Activated CD8-positive, alpha-beta T cell treated with anti-CD3 and anti-CD28 coated beads for 36 hours (primary cell): ENCODE measurements at regions not wholly inside any gene's neighbourhood (a gene's known extent, or its start where the extent isn't known, plus 50 kb on each side); places are given as distances from the start of the nearest gene placed in this dataset.

ENCODE experiments used
- ATAC-seq: fragments of 200-7000 bp; cut with Tn5 transposase; one replicate; pipeline ENCODE4 v1.10.0; 2021; ENCODE audit warnings: mild to moderate bottlenecking, moderate library complexity
- CTCF ChIA-PET: fragments of 350-600 bp; sonication (Branson Sonifier 250); formaldehyde crosslinking; loops from one replicate; lab custom pipeline; 2021; ENCODE audit warnings: antibody characterized with exemption; lab: Charles Lee
- POLR2A ChIA-PET: fragments of 350-600 bp; sonication (Branson Sonifier 250); formaldehyde crosslinking; loops from one replicate; lab custom pipeline; 2021; ENCODE audit warnings: antibody characterized with exemption; lab: Charles Lee
- DNase-seq: peaks from one replicate; pipeline ENCODE4 v3.0.0-alpha.2; 2020
- H3K27ac Mint-ChIP-seq: one replicate; pipeline ENCODE4 v1.8.0; 2021; ENCODE audit warnings: mild to moderate bottlenecking, mixed read lengths
- H3K27me3 Mint-ChIP-seq: one replicate; pipeline ENCODE4 v1.8.0; 2021; ENCODE audit warnings: mixed read lengths
- H3K36me3 Mint-ChIP-seq: one replicate; pipeline ENCODE4 v1.8.0; 2021; ENCODE audit warnings: low read depth, mixed read lengths
- H3K4me1 Mint-ChIP-seq: one replicate; pipeline ENCODE4 v1.8.0; 2021; ENCODE audit warnings: low read depth, mixed read lengths
- H3K4me3 Mint-ChIP-seq: one replicate; pipeline ENCODE4 v1.8.0; 2021; ENCODE audit warnings: mild to moderate bottlenecking, moderate library complexity, mixed read lengths
- H3K9me3 Mint-ChIP-seq: one replicate; pipeline ENCODE4 v1.8.0; 2021; ENCODE audit warnings: mixed read lengths
- intact Hi-C: fragments of 100-400 bp; cut with micrococcal nuclease; formaldehyde crosslinking; loops from one replicate; pipeline ENCODE4 v1.10.0; 2022
- TF ChIP-seq, protein P1 (sequence below): fragments of 200-600 bp; IDR thresholded peaks from one replicate; pipeline ENCODE4 v1.8.0; 2022; ENCODE audit warnings: antibody characterized with exemption, mild to moderate bottlenecking

GRCh38 chr6:165109011-165109410 is 200.4 kb downstream of the C6orf118 start:
- ATAC-seq (no peak), DNase-seq (no peak)
- Mint-ChIP-seq H3K9me3 (peaks cover 11% of the 10 kb centered on the region), H3K27me3 (no peaks in the 10 kb centered on the region), H3K36me3 (no peaks in the 10 kb centered on the region), H3K27ac (no peak overlapping the region), H3K4me3 (no peak overlapping the region), H3K4me1 (no peaks in the 10 kb centered on the region)
- TF ChIP-seq, protein P1, sequence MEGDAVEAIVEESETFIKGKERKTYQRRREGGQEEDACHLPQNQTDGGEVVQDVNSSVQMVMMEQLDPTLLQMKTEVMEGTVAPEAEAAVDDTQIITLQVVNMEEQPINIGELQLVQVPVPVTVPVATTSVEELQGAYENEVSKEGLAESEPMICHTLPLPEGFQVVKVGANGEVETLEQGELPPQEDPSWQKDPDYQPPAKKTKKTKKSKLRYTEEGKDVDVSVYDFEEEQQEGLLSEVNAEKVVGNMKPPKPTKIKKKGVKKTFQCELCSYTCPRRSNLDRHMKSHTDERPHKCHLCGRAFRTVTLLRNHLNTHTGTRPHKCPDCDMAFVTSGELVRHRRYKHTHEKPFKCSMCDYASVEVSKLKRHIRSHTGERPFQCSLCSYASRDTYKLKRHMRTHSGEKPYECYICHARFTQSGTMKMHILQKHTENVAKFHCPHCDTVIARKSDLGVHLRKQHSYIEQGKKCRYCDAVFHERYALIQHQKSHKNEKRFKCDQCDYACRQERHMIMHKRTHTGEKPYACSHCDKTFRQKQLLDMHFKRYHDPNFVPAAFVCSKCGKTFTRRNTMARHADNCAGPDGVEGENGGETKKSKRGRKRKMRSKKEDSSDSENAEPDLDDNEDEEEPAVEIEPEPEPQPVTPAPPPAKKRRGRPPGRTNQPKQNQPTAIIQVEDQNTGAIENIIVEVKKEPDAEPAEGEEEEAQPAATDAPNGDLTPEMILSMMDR: no peak
- intact Hi-C loops: no loop called here
- ChIA-PET CTCF (no interaction called here), POLR2A (no interaction called here)

DNA sequence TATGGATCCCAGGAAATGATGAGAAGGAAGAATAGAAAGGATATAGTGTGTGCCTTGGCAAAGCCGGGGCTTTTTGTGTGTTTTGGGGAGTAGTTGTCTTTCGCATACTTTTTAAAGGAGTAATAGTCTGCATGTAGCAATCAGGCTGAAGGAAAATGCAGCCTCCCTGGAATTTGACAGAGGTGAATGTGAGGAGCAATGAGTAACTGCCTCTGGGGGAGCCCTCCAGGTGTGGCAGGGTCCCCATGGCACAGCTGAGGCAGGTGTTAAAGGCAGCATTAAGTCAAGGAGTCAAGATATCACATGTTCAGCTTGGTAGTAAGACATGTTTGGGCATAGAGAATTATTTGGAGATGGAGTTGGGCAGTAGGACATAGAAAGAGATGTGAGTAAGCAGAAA is 203.1 kb downstream of the C6orf118 start:
- Mint-ChIP-seq H3K4me1 (no peaks in the 10 kb centered on the region), H3K4me3 (no peak overlapping the region), H3K27me3 (no peaks in the 10 kb centered on the region), H3K36me3 (no peaks in the 10 kb centered on the region), H3K9me3 (peaks cover 4% of the 10 kb centered on the region), H3K27ac (no peak overlapping the region)
- ATAC-seq (no peak), DNase-seq (no peak)
- intact Hi-C loops: no loop called here
- ChIA-PET CTCF (no interaction called here), POLR2A (no interaction called here)
- TF ChIP-seq, protein P1: no peak

DNA sequence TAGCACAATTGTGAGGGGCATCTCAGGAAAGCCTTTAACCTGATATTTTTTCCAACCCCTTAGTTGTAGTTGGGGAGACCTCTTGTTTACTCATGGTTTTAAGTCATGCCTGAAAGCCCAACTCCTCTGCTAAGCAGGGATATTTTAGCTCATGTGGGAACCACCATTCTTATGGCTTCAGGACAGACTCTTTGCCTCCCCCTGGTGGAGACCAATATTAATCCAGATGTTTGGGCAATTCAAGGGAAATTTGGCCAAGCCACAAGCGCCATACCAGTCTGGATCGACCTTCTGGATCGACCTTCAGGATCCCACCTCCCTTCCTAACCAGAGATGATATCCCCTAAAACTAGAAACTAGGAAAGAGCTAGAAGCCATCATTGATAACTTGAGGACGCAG is 211.2 kb downstream of the C6orf118 start:
- intact Hi-C loops: no loop called here
- ATAC-seq: no peak
- H3K27me3 Mint-ChIP-seq: no peaks in the 10 kb centered on the region
- peaks cover 7% of the 10 kb centered on the region for H3K9me3 Mint-ChIP-seq
- TF ChIP-seq, protein P1: peak; percentile 25
- no peak overlapping the region for H3K4me3 Mint-ChIP-seq
- ChIA-PET POLR2A (no interaction called here), CTCF (no interaction called here)
- H3K27ac Mint-ChIP-seq: no peak overlapping the region
- no peaks in the 10 kb centered on the region for H3K36me3 Mint-ChIP-seq
- no peak for DNase-seq
- H3K4me1 Mint-ChIP-seq: no peaks in the 10 kb centered on the region

DNA sequence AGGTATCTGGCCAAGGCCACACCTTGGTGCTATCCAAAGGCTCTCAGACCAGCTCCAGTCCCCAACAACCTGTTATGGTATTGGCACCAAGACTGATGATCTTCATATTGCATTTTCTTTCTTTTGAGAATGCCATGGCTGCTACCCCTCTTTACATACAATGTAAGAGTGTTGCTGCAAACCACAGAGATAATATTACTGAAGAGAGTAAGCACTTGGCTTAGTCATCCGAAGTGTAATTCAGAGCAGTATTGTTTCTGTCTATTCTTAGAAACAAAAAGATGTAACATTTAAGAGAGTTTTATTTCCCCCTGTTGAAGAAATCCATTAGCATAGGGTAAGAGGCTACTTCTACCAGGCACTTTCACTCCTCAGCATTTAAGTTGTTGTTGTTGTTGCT is 212.5 kb downstream of the C6orf118 start:
- Mint-ChIP-seq H3K4me1 (no peaks in the 10 kb centered on the region), H3K4me3 (no peak overlapping the region), H3K27me3 (no peaks in the 10 kb centered on the region), H3K27ac (no peak overlapping the region), H3K36me3 (no peaks in the 10 kb centered on the region), H3K9me3 (peaks cover 10% of the 10 kb centered on the region)
- DNase-seq (no peak), ATAC-seq (no peak)
- TF ChIP-seq, protein P1: no peak
- intact Hi-C loops: no loop called here
- ChIA-PET POLR2A (no interaction called here), CTCF (no interaction called here)

DNA sequence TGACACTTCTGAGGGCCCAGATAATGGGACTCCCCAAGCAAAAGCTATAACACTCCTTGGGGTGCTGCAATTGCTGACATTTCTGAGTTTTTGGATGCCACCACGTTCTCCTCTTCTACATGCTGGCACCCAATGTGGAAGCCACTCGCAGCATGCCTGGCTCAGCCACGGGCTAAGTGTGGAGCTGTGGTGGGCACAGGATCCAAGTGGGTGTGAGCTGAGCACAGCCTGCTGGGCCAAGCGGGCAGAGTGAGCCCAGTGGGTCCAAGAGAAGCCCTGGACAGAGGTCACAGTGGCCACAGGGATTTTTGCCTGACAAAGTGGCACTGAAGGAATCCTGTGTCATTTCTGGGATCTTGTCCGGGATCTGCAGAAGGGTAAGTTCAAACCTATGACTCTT is 213.2 kb downstream of the C6orf118 start:
- H3K36me3 Mint-ChIP-seq: no peaks in the 10 kb centered on the region
- ChIA-PET POLR2A (no interaction called here), CTCF (no interaction called here)
- ATAC-seq (no peak), DNase-seq (no peak)
- no peaks in the 10 kb centered on the region for H3K27me3 Mint-ChIP-seq
- intact Hi-C loops: no loop called here
- TF ChIP-seq, protein P1: no peak
- no peaks in the 10 kb centered on the region for H3K4me1 Mint-ChIP-seq
- H3K9me3 Mint-ChIP-seq: peaks cover 12% of the 10 kb centered on the region
- H3K27ac Mint-ChIP-seq: no peak overlapping the region
- no peak overlapping the region for H3K4me3 Mint-ChIP-seq
